H1 (cell line): ENCODE measurements at regions not wholly inside any gene's neighbourhood (a gene's known extent, or its start where the extent isn't known, plus 50 kb on each side); places are given as distances from the start of the nearest gene placed in this dataset.

Source experiments
- NRF1 ChIP-seq: IDR thresholded peaks from 2 replicates; pipeline ENCODE4 v1.6.1; 2011; ENCODE audit warnings: mild to moderate bottlenecking, low read depth, low read length, improper control_type of control experiment

GRCh38 chrX:23228454-23228853, 106.2 kb upstream of the PTCHD1 start (continued):
- TF ChIP-seq NRF1 = no peak
